ENCODE measurements at regions not wholly inside any gene's neighbourhood (a gene's known extent, or its start where the extent isn't known, plus 50 kb on each side); places are given as distances from the start of the nearest gene placed in this dataset.

DNA sequence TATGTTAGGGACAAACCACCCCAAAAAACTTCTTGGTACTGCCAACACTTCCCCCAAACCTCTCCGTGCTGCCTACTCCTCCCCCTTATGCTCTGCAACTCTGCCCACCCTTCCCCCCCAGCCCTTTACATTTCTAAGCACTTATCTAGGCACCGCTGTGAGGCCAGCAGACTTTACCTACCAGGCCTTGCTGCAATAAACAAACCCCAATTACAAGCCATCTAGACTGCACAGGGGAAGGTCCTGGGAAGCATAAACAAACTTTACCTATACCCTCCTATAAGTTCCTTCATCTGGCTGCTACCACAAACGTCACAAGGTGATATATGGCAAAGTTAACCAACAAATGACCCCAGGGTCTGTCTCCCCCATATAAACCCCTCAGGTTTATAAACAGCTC is 259.4 kb upstream of the GULP1 start:
- H2BK12ac ChIP-seq (ENCODE audit: low read depth, low read length) = peak overlapping the region; percentile 91; the same call in 1 of the 2 replicates
- peak; percentile 77 for FAIRE-seq
- no peaks in the 10 kb centered on the region for H3K27me3 ChIP-seq (replicated peaks in 1 of 4; ENCODE audit: control insufficient read depth in 3 of 4, extremely low read depth in 1 of 4, insufficient read depth in 3 of 4, low read length in 3 of 4)
- peak overlapping the region; percentile 92 to 96 for H3K4me2 ChIP-seq (ENCODE audit: insufficient read depth in 1 of 2, low read depth in 2 of 2, low read length in 2 of 2)
- H3K79me1 ChIP-seq (ENCODE audit: low read depth, low read length) = peaks cover 2% of the 10 kb centered on the region; the same call in 1 of the 2 replicates
- H2BK20ac ChIP-seq (ENCODE audit: low read length) = peak overlapping the region; percentile 11
- H3K4ac ChIP-seq (replicated peaks; ENCODE audit: insufficient read length, low read depth, low read length) = peak overlapping the region; percentile 99
- H3K23ac ChIP-seq (ENCODE audit: insufficient read length) = no peak overlapping the region
- H4K91ac ChIP-seq (replicated peaks; ENCODE audit: insufficient read length, low read length) = peak overlapping the region; percentile 99
- H2AFZ ChIP-seq (ENCODE audit: low read length) = no peak overlapping the region
- H3K23me2 ChIP-seq (ENCODE audit: low read depth, low read length) = peaks cover 13% of the 10 kb centered on the region
- peaks cover 7 to 28% (median 17%) of the 10 kb centered on the region in 4 experiments; a peak in 6 of 7 replicates for H3K4me1 ChIP-seq (replicated peaks in 1 of 4; ENCODE audit: control insufficient read depth in 3 of 4, insufficient read depth in 4 of 4, low read length in 3 of 4)
- peak overlapping the region; percentile 93 for H3K18ac ChIP-seq (ENCODE audit: extremely low read depth, low read length)
- H2AK5ac ChIP-seq (ENCODE audit: low read depth, low read length) = peak overlapping the region; percentile 89; the same call in 1 of the 2 replicates
- DNase-seq (ENCODE audit: low read depth in 1 of 2, low spot score in 2 of 2) = peak in 1 of 2 experiments; percentile 77
- peak overlapping the region; percentile 87 for H4K5ac ChIP-seq (ENCODE audit: insufficient read length, low read depth, low read length)
- H4K20me1 ChIP-seq (replicated peaks in 1 of 2; ENCODE audit: control insufficient read depth in 1 of 2, insufficient read depth in 2 of 2, low read length in 2 of 2) = no peaks in the 10 kb centered on the region
- H3K14ac ChIP-seq (ENCODE audit: insufficient read length) = no peak overlapping the region
- no peaks in the 10 kb centered on the region for H3K9me3 ChIP-seq (ENCODE audit: insufficient read depth in 2 of 2, low read depth in 1 of 2, low read length in 1 of 2)
- peaks cover 2 to 21% (median 9%) of the 10 kb centered on the region in 4 experiments; a peak in 6 of 8 replicates for H3K36me3 ChIP-seq (ENCODE audit: control insufficient read depth in 2 of 4, insufficient read depth in 4 of 4, low read length in 3 of 4)
- peak overlapping the region; percentile 99 for H2BK5ac ChIP-seq (ENCODE audit: low read depth, low read length)
- H4K8ac ChIP-seq (ENCODE audit: extremely low read depth, insufficient read depth, low read length) = no peak overlapping the region
- WGBS, 2 experiments (ENCODE audit: extremely low coverage in 1 of 2, insufficient coverage in 1 of 2, insufficient read length in 1 of 2, insufficient replicate concordance in 2 of 2, low coverage in 1 of 2, low lambda C conversion rate in 2 of 2, missing lambda C conversion rate in 1 of 2) = 4% methylated on average over 3 of the region's 3 CpGs; no CpG with 5 or more reads in 1 of the 2 experiments
- H3K79me2 ChIP-seq (ENCODE audit: control insufficient read depth in 1 of 2, insufficient read depth in 2 of 2, low read length in 2 of 2) = peaks cover 0 to 65% of the 10 kb centered on the region in 2 experiments; a peak in 3 of 4 replicates
- H3K56ac ChIP-seq (replicated peaks; ENCODE audit: insufficient read length, low read depth, low read length) = peak overlapping the region; percentile 46
- H2BK15ac ChIP-seq (ENCODE audit: low read length) = no peak overlapping the region
- peak overlapping the region; percentile 100 for H2BK120ac ChIP-seq (replicated peaks; ENCODE audit: low read depth, low read length)
- ChIA-PET CTCF (ENCODE audit: partially characterized antibody) (interaction anchor here (1.2 kb wide), 1 partner anchor 172 kb away, joined by 4 read pairs; no protein-coding TSS in a partner anchor), POLR2A (ENCODE audit: partially characterized antibody) (interaction anchor here (0.7 to 2.7 kb wide), 13 partner anchors 8 to 272 kb away, joined by 3 to 13 read pairs (median 6); partner anchors contain the start of gene GULP1)
- H3K27ac ChIP-seq (ENCODE audit: low read depth, low read length) = peak overlapping the region; percentile 85
- peak overlapping the region; percentile 28 to 91 (median 36) for H3K4me3 ChIP-seq (ENCODE audit: extremely low read depth in 1 of 4, insufficient read depth in 2 of 4, low read depth in 3 of 4, low read length in 4 of 4)
- peak overlapping the region in 3 of 4 experiments; percentile 58 to 78 (median 58); a peak in 6 of 7 replicates for H3K9ac ChIP-seq (replicated peaks in 1 of 4; ENCODE audit: extremely low read depth in 1 of 4, low read depth in 3 of 4, low read length in 3 of 4)
- TF ChIP-seq POLR2A (IDR thresholded peaks at IDR 0.05; ENCODE audit: control extremely low read depth in 1 of 2, low read depth in 2 of 2, low read length in 2 of 2) (peak in 1 of 2 experiments; percentile 26; a peak in 1 of 3 replicates), MAFK (IDR thresholded peaks at IDR 0.05; ENCODE audit: low read depth, low read length) (no peak), YY1 (IDR thresholded peaks at IDR 0.05; ENCODE audit: low read depth, low read length) (no peak), FOSL1 (IDR thresholded peaks at IDR 0.05; ENCODE audit: insufficient read depth, low read depth, low read length) (no peak), EZH2 (IDR thresholded peaks at IDR 0.05; ENCODE audit: low read depth, low read length, severe bottlenecking) (no peak), SP1 (IDR thresholded peaks at IDR 0.05; ENCODE audit: low read depth, low read length) (peak; percentile 81; the same call in 1 of the 2 replicates), SP4 (IDR thresholded peaks at IDR 0.05; ENCODE audit: low read length) (no peak), EP300 (IDR thresholded peaks at IDR 0.05; ENCODE audit: borderline replicate concordance in 1 of 2, low read depth in 2 of 2, low read length in 2 of 2) (peak in 1 of 2 experiments; percentile 47; a peak in 1 of 3 replicates), TAF1 (IDR thresholded peaks at IDR 0.05; ENCODE audit: low read depth, low read length) (peak; percentile 53; the same call in 1 of the 2 replicates), RXRA (IDR thresholded peaks at IDR 0.05; ENCODE audit: insufficient read depth, low read depth, low read length) (no peak), NRF1 (IDR thresholded peaks at IDR 0.05; ENCODE audit: low read depth, low read length) (no peak), TBP (IDR thresholded peaks at IDR 0.05; ENCODE audit: low read depth, low read length) (peak; percentile 73; the same call in 1 of the 2 replicates), JUN (IDR thresholded peaks at IDR 0.05; ENCODE audit: low read depth, low read length) (no peak), CBX8 (IDR thresholded peaks at IDR 0.05; ENCODE audit: borderline replicate concordance, low read depth, low read length) (no peak)

Data from H1 (cell line).